ENCODE measurements at regions not wholly inside any gene's neighbourhood (a gene's known extent, or its start where the extent isn't known, plus 50 kb on each side); places are given as distances from the start of the nearest gene placed in this dataset.
"Not testable (repeated sequence)": the region's sequence is repeated elsewhere in the genome, so short reads cannot be mapped to it uniquely, and the experiment has no call there.

DNA sequence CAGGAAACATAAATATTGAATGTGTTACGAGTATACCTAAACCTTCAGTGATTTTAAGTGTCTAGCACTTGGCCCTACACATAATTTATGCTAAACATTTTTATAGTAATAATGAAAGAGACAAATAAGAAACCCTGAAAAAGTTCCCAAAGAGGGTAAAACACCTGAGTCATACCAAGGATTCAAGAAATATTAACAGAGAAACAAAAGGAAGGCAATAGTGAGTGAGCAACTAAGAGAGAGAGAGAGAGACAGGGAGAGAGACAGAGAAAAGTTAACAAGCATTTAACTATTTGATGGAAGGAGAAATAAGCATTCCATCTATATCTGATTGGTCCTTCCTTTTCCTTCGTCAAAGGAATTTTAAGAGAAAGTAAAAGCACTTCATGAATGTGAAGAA, 743.6 kb upstream of the POU3F4 start:
- Histone ChIP-seq H3K4me1 (ENCODE audit: control insufficient read depth, insufficient read depth, low read length) (no peaks in the 10 kb centered on the region), H3K27ac (ENCODE audit: low read length) (no peak overlapping the region), H3K9me3 (replicated peaks; ENCODE audit: control insufficient read depth, low read depth, low read length) (peaks cover 4% of the 10 kb centered on the region), H3K36me3 (ENCODE audit: control insufficient read depth, insufficient read depth, low read length) (no peaks in the 10 kb centered on the region), H3K4me3 (ENCODE audit: low read length) (no peak overlapping the region), H3K27me3 (ENCODE audit: control insufficient read depth, insufficient read depth, low read length) (no peaks in the 10 kb centered on the region)
- WGBS (ENCODE audit: insufficient coverage): no CpG with 5 or more reads among the region's 2 CpGs
- no peak for DNase-seq

DNA sequence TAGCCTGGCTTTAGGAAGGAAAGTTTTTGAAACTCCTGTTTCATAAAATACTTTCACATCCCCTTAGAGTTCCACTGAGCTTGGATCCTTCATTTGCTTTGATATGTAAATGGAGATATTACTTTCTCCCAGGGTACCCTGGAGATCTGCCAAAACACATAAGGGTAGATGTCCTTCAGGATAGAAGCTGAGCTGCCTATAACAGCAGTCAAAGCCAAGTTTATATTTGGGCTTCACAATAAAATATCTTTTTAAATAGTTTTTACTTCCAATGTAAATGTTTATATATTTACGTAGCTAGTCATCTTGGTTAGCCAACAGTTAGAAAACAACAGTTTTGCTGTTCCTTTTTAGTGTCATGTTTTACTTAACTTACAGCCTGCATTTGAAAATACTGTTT, 742.3 kb upstream of the POU3F4 start:
- Histone ChIP-seq H3K9me3 (replicated peaks; ENCODE audit: control insufficient read depth, low read depth, low read length) (peaks cover 4% of the 10 kb centered on the region), H3K4me1 (ENCODE audit: control insufficient read depth, insufficient read depth, low read length) (no peaks in the 10 kb centered on the region), H3K27me3 (ENCODE audit: control insufficient read depth, insufficient read depth, low read length) (no peaks in the 10 kb centered on the region), H3K36me3 (ENCODE audit: control insufficient read depth, insufficient read depth, low read length) (no peaks in the 10 kb centered on the region), H3K4me3 (ENCODE audit: low read length) (no peak overlapping the region), H3K27ac (ENCODE audit: low read length) (no peak overlapping the region)
- no CpG with 5 or more reads among the region's 1 CpG for WGBS (ENCODE audit: insufficient coverage)
- no peak for DNase-seq

DNA sequence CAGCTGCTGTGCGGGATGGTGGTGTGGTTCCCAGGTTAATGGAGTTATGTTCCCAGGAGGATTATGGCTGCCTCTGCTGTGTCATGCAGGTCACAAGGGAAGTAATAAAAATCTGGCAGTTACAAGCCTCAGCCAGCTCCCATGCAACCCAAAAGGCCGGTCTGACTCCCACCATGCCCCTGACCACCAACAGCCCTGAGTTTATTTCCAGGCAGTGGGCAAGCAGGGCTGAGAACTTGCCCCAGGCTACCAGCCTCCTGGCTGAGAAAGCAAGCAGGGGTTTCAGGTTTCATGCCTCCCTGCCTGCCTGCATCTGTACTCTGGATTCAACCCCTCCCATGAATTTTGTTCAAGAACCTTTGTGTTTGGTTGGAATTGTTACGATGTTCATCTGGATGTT, 732.7 kb upstream of the POU3F4 start:
- Histone ChIP-seq H3K9me3 (replicated peaks; ENCODE audit: control insufficient read depth, low read depth, low read length) (peaks cover 3% of the 10 kb centered on the region), H3K4me3 (ENCODE audit: low read length) (no peak overlapping the region), H3K27me3 (ENCODE audit: control insufficient read depth, insufficient read depth, low read length) (no peaks in the 10 kb centered on the region), H3K36me3 (ENCODE audit: control insufficient read depth, insufficient read depth, low read length) (no peaks in the 10 kb centered on the region), H3K27ac (ENCODE audit: low read length) (no peak overlapping the region), H3K4me1 (ENCODE audit: control insufficient read depth, insufficient read depth, low read length) (no peaks in the 10 kb centered on the region)
- DNase-seq: no peak
- 45% methylated on average over 2 of the region's 3 CpGs for WGBS (ENCODE audit: insufficient coverage)

DNA sequence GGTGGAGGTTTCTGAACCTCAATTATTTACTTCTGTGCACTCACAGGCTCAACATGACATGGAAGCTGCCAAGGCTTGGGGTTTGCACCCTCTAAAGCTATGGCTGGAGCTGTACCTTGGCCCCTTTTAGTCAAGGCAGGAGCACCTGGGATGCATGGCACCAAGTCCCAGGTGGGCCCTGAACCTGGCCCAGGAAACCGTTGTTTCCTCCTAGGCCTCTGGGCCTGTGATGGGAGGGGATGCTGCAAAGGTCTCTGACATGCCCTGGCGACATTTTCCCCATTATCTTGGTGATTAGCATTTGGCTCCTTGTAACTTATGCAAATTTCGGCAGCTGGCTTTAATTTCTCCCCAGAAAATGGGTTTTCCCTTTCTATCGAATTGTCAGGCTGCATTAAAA, 726.1 kb upstream of the POU3F4 start:
- Histone ChIP-seq H3K36me3 (ENCODE audit: control insufficient read depth, insufficient read depth, low read length) (no peaks in the 10 kb centered on the region), H3K4me3 (ENCODE audit: low read length) (no peak overlapping the region), H3K9me3 (replicated peaks; ENCODE audit: control insufficient read depth, low read depth, low read length) (peaks cover 9% of the 10 kb centered on the region), H3K27ac (ENCODE audit: low read length) (no peak overlapping the region), H3K4me1 (ENCODE audit: control insufficient read depth, insufficient read depth, low read length) (no peaks in the 10 kb centered on the region), H3K27me3 (ENCODE audit: control insufficient read depth, insufficient read depth, low read length) (no peaks in the 10 kb centered on the region)
- 68% methylated on average over 4 of the region's 4 CpGs for WGBS (ENCODE audit: insufficient coverage)
- DNase-seq: no peak

DNA sequence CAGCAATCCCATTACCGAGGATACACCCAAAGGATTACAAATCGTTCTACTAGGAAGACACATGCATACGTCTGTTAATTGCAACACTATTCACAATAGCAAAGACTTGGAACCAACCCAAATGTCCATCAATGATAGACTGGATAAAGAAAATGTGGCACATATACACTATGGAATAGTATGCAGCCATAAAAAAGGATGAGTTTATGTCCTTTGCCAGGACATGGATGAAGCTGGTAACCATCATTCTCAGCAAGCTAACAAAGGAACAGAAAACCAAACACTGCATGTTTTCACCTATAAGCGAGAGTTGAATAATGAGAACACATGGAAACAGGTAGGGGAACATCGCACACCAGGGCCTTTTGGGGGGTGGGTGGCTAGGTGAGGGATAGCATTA, 695.2 kb upstream of the POU3F4 start:
- no CpG with 5 or more reads among the region's 5 CpGs for WGBS (ENCODE audit: insufficient coverage)
- H3K27me3 ChIP-seq (ENCODE audit: control insufficient read depth, insufficient read depth, low read length): not testable (repeated sequence)

DNA sequence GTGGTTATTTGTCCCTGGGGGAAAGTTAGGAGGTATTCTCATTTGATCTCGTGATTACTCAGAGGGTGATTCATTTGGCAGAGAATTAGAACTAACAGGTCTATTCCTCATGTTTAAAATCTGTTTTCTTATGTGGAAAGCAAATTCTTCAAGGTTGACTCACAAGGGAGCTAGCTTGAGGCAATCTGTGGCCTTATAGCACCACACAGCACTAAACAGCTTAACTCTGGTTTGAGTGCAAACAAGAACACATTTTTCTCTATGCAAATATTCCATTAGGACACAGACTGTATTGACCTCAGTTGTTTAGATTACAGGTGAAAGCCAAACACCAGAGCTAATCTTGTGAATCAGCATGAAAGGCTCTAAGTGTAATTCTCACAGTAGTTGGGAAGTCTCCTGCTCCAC, 694.4 kb upstream of the POU3F4 start:
- Histone ChIP-seq H3K27ac (ENCODE audit: low read length) (no peak overlapping the region), H3K4me1 (ENCODE audit: control insufficient read depth, insufficient read depth, low read length) (no peaks in the 10 kb centered on the region), H3K4me3 (ENCODE audit: low read length) (no peak overlapping the region), H3K36me3 (ENCODE audit: control insufficient read depth, insufficient read depth, low read length) (no peaks in the 10 kb centered on the region), H3K9me3 (replicated peaks; ENCODE audit: control insufficient read depth, low read depth, low read length) (no peaks in the 10 kb centered on the region), H3K27me3 (ENCODE audit: control insufficient read depth, insufficient read depth, low read length) (no peaks in the 10 kb centered on the region)
- no CpG with 5 or more reads among the region's 1 CpG for WGBS (ENCODE audit: insufficient coverage)
- DNase-seq: peak; percentile 1

More for the DNA sequence above, 695.2 kb upstream of the POU3F4 start:
- H3K4me3 ChIP-seq (ENCODE audit: low read length); H3K4me1 ChIP-seq (ENCODE audit: control insufficient read depth, insufficient read depth, low read length); H3K36me3 ChIP-seq (ENCODE audit: control insufficient read depth, insufficient read depth, low read length); H3K27ac ChIP-seq (ENCODE audit: low read length); H3K9me3 ChIP-seq (replicated peaks; ENCODE audit: control insufficient read depth, low read depth, low read length); DNase-seq: not testable (repeated sequence)

DNA sequence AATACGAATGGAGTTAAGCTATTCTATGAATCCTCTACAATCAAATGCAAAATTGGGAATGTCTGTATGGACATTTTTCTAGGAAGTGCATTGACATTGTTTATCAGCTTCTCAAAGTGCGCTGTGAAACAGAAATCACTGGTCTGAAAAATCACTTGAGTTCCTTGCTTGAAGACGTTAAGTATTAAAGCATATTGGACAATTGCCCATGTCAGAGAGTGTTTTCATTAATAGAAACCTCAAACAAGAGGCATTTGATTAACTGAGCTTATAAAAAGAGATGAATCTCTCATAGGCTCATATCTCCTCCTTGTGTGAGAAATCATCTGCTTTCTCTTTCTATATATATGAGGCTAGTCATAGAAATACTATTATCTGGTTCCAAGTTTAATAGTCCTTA, 692.1 kb upstream of the POU3F4 start:
- DNase-seq: no peak
- WGBS (ENCODE audit: insufficient coverage): no CpG with 5 or more reads among the region's 3 CpGs
- Histone ChIP-seq H3K4me1 (ENCODE audit: control insufficient read depth, insufficient read depth, low read length) (no peaks in the 10 kb centered on the region), H3K27me3 (ENCODE audit: control insufficient read depth, insufficient read depth, low read length) (no peaks in the 10 kb centered on the region), H3K27ac (ENCODE audit: low read length) (no peak overlapping the region), H3K36me3 (ENCODE audit: control insufficient read depth, insufficient read depth, low read length) (no peaks in the 10 kb centered on the region), H3K4me3 (ENCODE audit: low read length) (no peak overlapping the region), H3K9me3 (replicated peaks; ENCODE audit: control insufficient read depth, low read depth, low read length) (no peaks in the 10 kb centered on the region)

DNA sequence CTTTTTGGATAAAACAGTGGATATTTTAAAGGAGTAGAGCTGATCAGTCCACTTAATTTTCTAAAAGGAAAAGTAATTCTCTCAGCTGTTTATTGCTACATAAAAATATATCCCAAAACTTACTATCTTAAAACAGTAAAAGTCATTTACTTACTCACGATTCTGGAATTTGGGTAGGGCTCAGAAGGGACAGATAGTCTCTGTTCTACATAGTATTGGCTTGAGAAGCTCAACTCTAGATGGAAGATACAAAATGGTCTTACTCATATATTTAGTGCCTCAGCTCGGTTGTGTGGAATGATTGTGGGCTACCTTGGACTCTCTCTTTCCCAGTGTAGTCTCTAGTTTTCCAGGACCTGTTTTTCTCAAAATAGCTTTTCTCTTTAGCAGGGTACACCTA, 691.5 kb upstream of the POU3F4 start:
- whole genome bisulfite sequencing (ENCODE audit: insufficient coverage): no CpG with 5 or more reads among the region's 2 CpGs
- no peak overlapping the region for H3K4me3 ChIP-seq (ENCODE audit: low read length)

DNA sequence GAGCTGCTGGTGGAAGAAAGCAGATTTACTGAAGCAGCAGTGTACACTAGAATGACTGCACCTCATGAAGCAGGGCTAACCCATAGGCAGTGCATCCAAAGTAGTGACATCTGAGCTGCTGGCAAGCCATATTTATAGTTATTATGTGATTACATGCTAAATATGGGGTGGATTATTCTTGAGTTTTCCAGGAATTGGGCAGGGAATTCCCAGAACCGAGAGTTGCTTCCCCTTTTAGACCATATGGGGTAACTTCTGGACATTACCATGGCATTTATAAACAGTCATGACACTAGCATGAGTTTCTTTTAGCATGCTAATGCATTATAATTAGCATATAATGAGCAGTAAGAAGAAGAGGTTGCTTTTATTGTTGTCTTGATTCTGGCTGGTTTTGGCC, 665.8 kb upstream of the POU3F4 start:
- peaks cover 8% of the 10 kb centered on the region for H3K9me3 ChIP-seq (replicated peaks; ENCODE audit: control insufficient read depth, low read depth, low read length)
- no peaks in the 10 kb centered on the region for H3K4me1 ChIP-seq (ENCODE audit: control insufficient read depth, insufficient read depth, low read length)
- no peaks in the 10 kb centered on the region for H3K27me3 ChIP-seq (ENCODE audit: control insufficient read depth, insufficient read depth, low read length)
- no peak overlapping the region for H3K27ac ChIP-seq (ENCODE audit: low read length)
- no peaks in the 10 kb centered on the region for H3K36me3 ChIP-seq (ENCODE audit: control insufficient read depth, insufficient read depth, low read length)
- DNase-seq: no peak
- H3K4me3 ChIP-seq (ENCODE audit: low read length): no peak overlapping the region
- WGBS (ENCODE audit: insufficient coverage): no CpG with 5 or more reads among the region's 1 CpG

More for the DNA sequence above, 691.5 kb upstream of the POU3F4 start:
- no peaks in the 10 kb centered on the region for H3K27me3 ChIP-seq (ENCODE audit: control insufficient read depth, insufficient read depth, low read length)
- H3K27ac ChIP-seq (ENCODE audit: low read length): no peak overlapping the region
- no peaks in the 10 kb centered on the region for H3K9me3 ChIP-seq (replicated peaks; ENCODE audit: control insufficient read depth, low read depth, low read length)
- DNase-seq: no peak
- no peaks in the 10 kb centered on the region for H3K36me3 ChIP-seq (ENCODE audit: control insufficient read depth, insufficient read depth, low read length)
- no peaks in the 10 kb centered on the region for H3K4me1 ChIP-seq (ENCODE audit: control insufficient read depth, insufficient read depth, low read length)

DNA sequence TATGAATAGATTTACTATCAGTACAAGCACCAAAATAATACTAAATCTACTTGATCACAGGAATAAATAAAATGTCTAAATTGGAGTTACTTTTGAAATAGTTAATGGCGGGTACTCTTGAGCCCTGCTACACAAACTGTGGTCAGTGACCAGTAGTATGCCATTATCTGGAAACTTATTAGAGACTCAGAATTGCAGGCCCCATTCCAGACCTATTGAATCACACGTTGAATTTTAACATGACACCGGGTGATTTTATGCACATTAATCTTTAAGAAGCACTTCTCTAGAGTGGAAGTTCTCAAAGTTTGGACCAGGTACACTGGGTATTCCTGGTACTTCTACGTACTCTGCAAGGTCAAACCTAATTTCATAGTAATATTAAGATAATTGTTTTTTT, 660.0 kb upstream of the POU3F4 start:
- WGBS (ENCODE audit: insufficient coverage): 83% methylated on average over 1 of the region's 4 CpGs

More for the DNA sequence above, 660.0 kb upstream of the POU3F4 start:
- Histone ChIP-seq H3K9me3 (replicated peaks; ENCODE audit: control insufficient read depth, low read depth, low read length) (peaks cover 9% of the 10 kb centered on the region), H3K4me1 (ENCODE audit: control insufficient read depth, insufficient read depth, low read length) (no peaks in the 10 kb centered on the region), H3K4me3 (ENCODE audit: low read length) (no peak overlapping the region), H3K27me3 (ENCODE audit: control insufficient read depth, insufficient read depth, low read length) (no peaks in the 10 kb centered on the region), H3K36me3 (ENCODE audit: control insufficient read depth, insufficient read depth, low read length) (no peaks in the 10 kb centered on the region), H3K27ac (ENCODE audit: low read length) (no peak overlapping the region)
- no peak for DNase-seq
